SK-N-SH (cell line): ENCODE measurements at regions not wholly inside any gene's neighbourhood (a gene's known extent, or its start where the extent isn't known, plus 50 kb on each side); places are given as distances from the start of the nearest gene placed in this dataset.

Source experiments
- EZH2phosphoT487 ChIP-seq: fragments of 200-600 bp; sonication (generic); IDR thresholded peaks from 2 replicates; pipeline ENCODE4 v1.6.1; 2017; ENCODE audit warnings: low read depth, mixed run types, mild to moderate bottlenecking, antibody characterized with exemption, moderate library complexity, borderline replicate concordance
- FOXJ3 ChIP-seq: sonication (generic); formaldehyde crosslinking; IDR thresholded peaks from 2 replicates; pipeline ENCODE4 v1.5.1; 2020; ENCODE audit warnings: mild to moderate bottlenecking, missing genetic modification reagents
- GABPA ChIP-seq: IDR thresholded peaks from 2 replicates; pipeline ENCODE4 v1.4.0; 2012; ENCODE audit warnings: low read depth, mild to moderate bottlenecking
- GATA2 ChIP-seq: sonication (generic); formaldehyde crosslinking; IDR thresholded peaks from 2 replicates; pipeline ENCODE4 v1.5.0; 2020; ENCODE audit warnings: mild to moderate bottlenecking, missing genetic modification reagents
- POLR2AphosphoS5 ChIP-seq: IDR thresholded peaks from 2 replicates; pipeline ENCODE4 v1.6.1; 2012; ENCODE audit warnings: low read depth, low read length
- RXRA ChIP-seq: IDR thresholded peaks from 2 replicates; pipeline ENCODE4 v1.4.0; 2012; ENCODE audit warnings: low read depth, mild to moderate bottlenecking, borderline replicate concordance
- TAF1 ChIP-seq: IDR thresholded peaks from 2 replicates; pipeline ENCODE4 v1.6.1; 2012; ENCODE audit warnings: low read depth, mild to moderate bottlenecking, low read length, moderate library complexity, borderline replicate concordance
- TF ChIP-seq, protein P1 (sequence below): fragments of 200-600 bp; sonication (generic); IDR thresholded peaks from 2 replicates; pipeline ENCODE4 v1.6.1; 2017; ENCODE audit warnings: antibody characterized with exemption, mild to moderate bottlenecking, moderate library complexity

DNA sequence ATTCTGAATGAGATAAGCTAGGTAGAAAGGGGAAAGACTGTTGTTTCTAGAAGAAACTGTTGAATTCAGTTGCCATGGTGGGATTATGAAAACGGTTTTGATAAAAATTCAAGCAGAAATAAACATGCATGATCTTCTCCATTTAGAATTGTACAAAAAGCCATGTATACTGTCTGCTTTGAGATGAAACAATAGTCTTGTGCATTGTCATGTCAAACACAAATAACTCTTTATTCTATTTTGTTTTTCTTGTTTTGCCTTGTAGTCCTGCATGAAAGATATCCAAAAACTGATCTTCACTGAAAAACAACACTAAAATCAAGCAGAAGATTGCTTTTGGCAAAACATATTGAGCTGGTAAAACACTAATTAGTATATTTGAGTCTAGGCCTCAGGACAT lies 659.9 kb downstream of the LTN1 start:
- TF ChIP-seq TAF1 (no peak), POLR2AphosphoS5 (no peak), GABPA (no peak), RXRA (no peak), FOXJ3 (CRISPR knock-in tag) (no peak), GATA2 (CRISPR knock-in tag) (no peak), EZH2phosphoT487 (no peak)
- TF ChIP-seq, protein P1, sequence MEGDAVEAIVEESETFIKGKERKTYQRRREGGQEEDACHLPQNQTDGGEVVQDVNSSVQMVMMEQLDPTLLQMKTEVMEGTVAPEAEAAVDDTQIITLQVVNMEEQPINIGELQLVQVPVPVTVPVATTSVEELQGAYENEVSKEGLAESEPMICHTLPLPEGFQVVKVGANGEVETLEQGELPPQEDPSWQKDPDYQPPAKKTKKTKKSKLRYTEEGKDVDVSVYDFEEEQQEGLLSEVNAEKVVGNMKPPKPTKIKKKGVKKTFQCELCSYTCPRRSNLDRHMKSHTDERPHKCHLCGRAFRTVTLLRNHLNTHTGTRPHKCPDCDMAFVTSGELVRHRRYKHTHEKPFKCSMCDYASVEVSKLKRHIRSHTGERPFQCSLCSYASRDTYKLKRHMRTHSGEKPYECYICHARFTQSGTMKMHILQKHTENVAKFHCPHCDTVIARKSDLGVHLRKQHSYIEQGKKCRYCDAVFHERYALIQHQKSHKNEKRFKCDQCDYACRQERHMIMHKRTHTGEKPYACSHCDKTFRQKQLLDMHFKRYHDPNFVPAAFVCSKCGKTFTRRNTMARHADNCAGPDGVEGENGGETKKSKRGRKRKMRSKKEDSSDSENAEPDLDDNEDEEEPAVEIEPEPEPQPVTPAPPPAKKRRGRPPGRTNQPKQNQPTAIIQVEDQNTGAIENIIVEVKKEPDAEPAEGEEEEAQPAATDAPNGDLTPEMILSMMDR, result no peak
